NCI-H2196 treated with DMSO at 0.1 percent for 48 hours (cell line): ENCODE measurements at regions not wholly inside any gene's neighbourhood (a gene's known extent, or its start where the extent isn't known, plus 50 kb on each side); places are given as distances from the start of the nearest gene placed in this dataset.

Experiments used
- DNase-seq: peaks from one replicate; lab custom pipeline; 2025; ENCODE audit not compliant: unreplicated experiment; lab: John Stamatoyannopoulos, UW

DNA sequence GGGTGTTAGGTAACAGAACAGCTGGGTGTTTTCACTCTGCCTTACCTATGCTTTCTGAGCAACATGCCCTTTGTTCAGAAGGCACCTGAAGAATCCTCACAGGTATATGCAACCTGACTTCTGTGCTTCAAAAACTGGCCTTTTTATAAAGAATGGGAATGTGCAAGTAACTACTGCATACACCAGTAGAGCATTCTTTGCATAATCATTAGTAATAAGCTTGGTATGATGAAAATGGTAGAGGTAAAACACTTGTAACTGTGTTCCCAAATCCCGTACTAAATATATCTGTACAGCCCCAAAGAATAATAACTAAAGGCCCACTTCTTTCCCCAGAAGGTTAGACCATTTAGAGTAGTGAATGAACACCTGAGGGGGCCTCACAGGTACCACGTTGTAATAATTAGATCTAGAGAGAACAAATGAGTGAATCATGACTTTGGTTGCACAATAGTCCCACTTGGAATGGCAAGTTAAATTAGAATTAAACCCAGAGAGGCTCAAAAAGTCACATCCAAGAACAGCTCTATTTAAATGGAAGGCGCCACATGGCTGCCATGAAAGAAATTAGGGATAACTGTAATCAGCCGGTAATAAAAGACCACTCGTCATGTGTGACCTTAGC, 413.9 kb downstream of the KLF12 start:
- DNase-seq, result no peak

DNA sequence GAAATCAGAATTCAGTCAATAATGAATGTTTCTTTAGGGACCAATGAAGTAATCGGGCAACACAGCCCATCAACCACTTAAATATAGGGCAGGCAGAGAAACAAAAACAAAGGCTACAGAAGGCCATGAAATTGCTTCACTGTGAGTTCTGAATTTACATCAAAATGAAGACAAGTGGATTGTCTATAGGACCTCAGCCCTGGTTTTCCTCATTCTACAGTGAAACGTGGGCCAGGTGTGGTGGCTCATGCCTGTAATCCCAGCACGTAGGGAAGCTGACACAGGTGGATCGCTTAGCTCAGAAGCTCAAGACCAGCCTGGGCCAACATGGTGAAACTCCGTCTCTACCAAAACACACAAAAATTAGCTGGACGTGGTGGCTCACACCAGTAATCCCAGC, 416.0 kb downstream of the KLF12 start:
- no peak for DNase-seq

DNA sequence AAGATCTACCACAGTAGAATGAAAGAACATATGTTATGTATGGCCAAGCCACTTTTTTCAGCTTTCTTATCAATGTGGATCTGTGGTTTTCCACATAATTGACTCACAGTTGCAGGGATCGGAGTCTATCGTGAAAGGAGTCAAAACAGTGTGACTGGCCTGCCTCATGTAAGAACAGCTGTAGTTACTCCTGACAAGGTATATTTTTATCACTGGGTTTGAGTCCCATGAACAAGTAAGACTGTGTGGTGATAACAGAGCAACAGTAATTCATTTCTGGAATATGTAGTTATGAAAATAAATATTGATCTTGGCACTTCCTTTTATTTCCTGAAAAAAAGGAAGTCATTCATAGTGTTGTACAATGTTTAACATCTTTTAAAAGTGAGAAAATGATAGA, 416.6 kb downstream of the KLF12 start:
- DNase-seq, result no peak

DNA sequence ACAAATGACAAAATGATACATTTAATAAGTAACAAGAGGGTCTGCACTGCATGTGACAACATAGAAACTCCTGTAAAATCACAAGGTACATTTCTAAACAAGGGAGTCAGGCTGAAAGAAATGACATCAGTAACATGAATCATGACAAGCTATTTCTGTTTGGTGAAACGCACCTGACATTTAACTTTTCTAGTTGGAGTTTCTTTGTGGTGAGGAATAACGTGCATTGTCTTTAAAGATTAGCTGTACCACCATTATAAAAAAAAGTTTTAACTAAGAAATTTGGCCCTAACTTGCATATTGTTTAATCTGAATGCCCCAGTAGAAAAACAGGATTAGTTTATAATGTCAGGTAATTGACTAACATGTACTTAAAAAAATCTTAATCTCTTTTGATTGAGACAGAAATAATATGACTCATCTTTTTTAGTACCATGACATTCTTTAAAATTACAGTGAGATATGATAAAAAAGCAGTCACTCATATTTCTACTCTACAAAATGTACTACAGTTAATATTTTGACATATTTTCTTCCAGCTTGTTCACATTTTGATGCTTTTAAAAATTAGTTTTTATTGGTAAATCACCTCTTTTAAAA, 418.2 kb downstream of the KLF12 start:
- DNase-seq, result no peak

DNA sequence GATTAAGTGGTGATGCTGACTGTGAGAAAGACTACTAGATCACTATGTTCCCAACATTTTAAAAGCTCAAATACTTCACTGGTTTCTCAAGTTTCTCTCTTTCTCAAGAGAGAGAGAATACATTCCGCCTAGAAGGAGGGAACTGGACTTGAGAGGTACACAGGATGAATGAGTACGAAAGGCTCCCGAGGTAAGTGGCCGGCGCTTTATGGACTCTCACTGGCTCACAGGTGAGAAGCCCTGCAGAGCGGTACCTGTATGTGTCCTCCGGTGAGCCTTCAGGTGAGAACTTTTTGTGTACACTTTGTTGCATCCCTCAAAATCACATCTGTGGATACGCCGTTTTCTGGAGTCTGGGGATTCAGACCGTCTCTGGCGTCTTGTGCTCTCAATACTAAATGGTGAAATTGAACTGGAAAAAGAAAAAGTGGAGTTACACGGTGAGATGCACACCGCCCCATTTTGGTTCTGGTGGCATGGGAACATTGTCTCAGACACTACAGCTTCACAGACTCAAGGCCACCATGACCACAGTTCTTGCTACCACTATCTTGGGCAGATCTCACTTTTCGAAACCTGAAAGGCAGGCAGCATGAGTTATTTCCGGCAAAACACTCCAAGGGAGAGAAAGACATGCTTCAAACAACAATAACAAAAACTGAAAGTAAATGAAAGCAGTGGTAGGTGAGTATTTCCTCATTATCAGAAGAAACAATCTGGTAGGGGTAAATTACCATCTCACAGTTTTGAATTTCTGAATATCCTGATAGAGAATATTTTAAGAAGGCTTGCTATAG, 418.9 kb downstream of the KLF12 start:
- no peak for DNase-seq

DNA sequence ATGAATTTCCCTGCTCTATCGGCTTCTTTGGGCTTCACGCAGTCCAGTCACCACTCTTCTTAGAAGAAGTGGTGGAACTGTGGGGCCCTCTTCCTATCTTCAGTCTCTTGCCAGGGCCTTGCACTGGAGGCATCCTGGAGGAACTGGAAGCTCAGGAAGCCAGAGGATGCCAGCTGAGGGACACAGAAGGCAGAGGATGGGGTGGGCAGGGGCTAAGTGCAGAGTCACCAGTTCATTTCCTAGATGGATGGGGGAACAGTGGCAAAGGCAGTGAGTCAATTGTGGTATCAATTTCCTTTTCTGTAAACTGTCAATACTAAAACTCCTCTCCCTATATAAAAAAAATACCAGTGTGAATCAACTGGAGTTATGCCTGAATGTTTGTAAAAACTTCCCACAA, 419.7 kb downstream of the KLF12 start:
- DNase-seq, result no peak

DNA sequence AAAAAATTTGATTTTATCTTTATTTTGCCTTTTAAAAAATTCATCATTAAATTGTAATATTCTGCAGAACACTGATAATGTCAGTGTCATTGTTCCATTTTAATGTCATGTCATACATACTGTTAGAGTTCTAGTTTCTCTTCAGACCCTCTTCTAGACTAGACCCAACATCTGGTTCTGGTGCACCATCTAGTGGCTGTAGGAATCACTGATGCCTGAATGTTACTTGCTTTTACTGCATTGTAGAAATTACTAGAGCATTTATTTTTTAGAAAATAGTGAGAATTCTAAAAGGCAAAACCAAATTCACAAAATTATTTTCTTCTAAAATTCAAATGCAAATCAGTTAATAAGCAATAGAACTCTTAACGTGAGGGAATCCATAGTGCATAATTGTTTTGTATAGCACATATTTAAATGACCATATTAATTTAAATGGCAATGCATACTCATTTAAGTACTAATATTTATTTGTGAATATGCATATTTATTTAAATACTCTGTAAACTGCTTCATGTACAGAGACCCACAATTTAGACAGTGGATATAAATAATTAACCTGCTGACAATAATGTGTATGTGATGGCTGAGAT, 425.7 kb downstream of the KLF12 start:
- peak; percentile 32 for DNase-seq

DNA sequence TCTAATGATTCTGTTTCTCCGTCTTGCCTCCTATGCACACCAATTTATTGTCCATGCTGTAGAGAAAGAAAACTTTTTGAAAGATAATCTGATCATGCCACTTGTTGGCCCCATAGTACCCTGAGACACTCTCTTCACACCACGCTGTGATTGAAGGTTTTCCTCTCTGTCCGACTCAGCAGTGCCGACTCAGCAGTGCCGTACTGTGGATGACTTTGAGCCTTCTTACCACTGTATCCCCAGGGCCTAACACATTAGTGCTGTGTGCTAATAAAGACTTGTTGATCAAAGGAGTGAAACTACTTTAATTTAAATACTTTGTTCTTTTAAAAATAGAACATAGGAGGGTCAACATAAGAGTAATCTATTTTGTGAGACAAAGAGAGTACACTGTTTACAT, 429.6 kb downstream of the KLF12 start:
- DNase-seq, result no peak

DNA sequence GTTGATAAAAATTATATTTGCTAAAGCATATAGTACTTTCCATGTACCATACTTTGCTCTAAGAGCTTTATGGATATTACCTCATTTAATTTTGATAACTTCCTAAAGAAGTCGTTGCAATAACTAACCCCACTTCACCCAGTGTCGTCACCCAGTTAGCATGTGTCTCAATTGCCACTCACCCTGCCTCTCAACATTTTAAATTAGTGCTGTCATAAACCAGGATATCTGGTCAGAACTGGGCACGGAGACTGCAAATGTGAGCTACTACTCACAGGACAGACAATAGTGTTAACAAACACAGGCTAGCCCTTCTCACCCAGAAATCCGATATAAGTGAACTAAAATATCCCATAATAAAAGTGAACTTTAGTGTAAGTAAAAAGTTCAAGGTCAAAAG, 430.6 kb downstream of the KLF12 start:
- no peak for DNase-seq

DNA sequence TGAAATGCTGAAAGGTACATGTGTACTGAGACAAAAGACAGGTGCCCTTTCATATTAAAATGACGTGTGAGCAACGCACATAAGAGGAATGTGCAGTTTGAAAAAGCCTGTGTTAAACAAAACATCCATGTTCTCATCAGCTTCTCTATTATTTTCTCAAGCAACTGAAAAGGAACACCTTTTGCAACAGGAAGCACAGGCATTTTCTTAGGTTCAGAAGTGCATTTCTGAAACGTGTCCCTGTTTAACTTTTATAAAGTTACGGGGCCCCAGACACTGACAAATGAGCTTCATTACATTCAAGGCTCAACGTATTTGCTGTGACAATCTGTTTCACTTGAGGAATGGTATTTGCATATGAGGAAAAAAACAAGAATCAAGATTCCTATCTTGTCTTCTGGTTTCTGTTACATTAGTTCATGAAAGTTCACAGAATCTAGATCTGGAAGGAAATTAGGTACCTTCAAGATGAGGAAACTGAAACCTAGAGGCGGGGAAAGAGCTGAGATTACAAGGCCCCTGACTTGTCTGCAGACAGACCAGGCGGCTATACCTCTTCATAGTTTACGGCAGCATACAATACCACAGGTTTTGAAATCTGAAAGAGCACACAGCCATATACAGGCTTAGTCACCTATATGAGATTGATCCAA, 431.7 kb downstream of the KLF12 start:
- DNase-seq, result no peak

DNA sequence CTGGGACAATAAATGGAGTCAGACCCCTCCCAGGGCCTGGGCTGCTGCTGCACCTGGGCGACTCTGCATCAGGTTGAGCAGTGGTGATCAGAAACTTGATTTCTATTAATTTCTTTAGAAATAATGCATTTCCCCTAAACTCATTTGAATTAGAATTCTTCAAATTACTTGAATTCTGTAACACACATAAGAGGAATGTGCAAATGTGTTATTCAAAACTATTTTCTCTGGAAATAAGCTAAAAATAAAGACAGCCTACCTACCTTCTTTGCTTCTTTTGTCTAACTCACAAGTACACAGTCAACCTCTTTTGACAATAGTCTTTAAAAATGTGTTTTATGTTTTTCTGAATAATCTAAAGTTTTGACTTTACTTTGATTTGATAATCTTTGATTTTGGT, 433.0 kb downstream of the KLF12 start:
- DNase-seq, result no peak

DNA sequence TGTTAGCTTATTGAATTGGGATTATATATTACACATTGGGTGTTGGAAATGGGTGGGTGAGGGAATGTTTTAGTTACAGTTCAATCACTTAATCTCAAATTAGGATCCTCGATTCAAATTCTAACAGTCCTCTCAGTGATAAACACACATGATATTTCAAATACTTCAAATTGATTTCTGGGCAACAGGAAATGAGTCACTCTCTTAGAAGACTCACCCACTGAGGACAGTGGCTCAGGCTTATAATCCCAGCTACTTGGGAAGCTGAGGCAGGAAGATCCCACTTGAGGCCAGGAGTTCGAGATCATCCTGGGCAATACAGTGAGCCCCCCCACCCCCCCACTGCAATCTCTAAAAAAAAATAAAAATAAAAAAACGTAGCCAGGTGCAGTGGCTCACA, 435.3 kb downstream of the KLF12 start:
- DNase-seq, result no peak

DNA sequence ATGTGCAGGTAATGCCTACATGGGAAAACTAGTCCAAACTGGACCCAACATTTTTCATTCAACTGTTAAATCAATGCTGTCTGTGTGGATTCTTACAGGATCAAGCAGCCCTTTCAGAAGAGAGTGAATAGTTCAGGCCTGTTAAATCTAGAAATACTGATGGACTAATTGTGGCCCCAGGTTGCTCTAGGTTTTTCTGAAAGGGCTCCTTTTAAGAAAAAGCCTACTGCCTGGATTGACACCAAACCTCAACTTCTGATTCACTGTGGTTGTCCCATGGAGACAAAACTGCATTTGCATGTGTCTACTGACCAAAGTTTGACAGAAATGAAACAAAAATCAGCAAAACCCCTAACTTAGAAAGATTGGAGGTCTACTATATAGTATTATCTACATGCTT, 437.0 kb downstream of the KLF12 start:
- no peak for DNase-seq

DNA sequence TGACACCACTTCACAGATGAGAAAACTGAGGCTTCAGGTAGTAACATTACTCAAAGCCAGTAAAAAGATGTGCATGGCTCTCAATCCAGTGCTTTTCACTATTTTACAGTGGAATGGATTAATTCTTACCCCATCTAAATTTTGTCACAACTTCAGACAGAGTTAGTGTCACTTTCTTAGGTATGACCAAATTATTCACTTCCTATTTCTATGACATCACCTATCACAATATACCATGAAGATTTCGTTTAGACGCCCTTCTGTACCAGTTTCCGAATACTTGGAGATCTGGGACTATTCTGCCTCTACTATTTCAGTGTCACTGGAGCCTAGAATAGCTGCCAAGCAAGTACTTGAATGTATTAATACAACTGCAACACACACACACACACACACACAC, 437.5 kb downstream of the KLF12 start:
- no peak for DNase-seq

DNA sequence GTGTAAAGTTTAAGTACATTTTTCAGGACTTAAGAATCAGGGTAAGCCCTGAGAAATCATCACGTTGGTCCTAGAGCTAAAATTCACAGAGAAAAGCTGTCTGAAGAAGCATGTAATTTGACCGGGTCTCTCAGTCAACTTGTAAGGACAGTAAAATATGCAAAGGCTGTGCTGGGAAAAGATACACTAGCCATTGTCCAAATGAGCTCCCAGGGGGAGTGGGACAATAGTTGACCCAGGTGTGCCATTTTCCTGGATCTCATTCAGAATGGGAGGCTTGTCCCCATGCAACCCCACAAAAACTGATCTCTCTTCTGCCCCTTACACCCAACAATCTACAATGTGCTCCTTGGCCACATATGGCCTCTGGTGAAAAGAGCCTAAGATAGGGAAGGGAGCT, 437.9 kb downstream of the KLF12 start:
- DNase-seq, result no peak

DNA sequence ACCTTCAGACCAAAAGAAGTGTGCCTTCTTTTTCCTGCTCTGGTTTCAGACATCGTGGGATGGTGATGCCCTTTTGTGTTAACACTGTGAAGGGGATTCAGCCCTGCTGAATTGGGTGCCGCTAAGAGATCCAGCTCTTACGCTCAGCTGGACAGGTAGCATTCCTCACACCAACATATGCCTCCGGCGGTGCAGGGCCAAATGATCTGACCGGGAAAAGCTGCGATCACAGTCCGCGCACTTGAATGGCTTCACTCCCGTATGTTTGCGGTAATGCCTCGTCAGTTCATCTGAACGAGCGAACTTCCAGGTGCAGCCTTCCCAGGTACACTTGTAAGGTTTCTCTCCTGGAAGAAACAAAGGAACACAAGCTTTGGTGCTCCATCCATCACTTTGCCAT, 438.9 kb downstream of the KLF12 start:
- DNase-seq, result no peak

DNA sequence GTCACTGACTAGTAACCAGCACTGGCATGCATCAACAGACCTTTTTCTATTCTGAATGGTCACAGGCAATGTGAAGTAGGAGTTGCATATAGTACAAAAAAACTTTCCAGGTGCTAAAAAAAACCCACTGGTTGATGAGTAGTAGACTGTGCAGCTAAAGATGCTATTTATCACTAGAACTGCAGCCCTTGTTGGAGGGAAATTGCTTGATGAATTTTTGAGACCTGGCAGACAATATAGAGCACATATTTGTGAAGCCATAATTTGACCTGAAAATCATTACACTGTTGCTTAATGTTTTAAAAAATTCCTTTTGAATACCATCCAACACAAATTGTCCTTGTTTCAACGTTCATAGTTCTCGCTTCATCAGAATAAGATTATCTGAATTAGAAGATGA, 441.0 kb downstream of the KLF12 start:
- DNase-seq, result no peak

DNA sequence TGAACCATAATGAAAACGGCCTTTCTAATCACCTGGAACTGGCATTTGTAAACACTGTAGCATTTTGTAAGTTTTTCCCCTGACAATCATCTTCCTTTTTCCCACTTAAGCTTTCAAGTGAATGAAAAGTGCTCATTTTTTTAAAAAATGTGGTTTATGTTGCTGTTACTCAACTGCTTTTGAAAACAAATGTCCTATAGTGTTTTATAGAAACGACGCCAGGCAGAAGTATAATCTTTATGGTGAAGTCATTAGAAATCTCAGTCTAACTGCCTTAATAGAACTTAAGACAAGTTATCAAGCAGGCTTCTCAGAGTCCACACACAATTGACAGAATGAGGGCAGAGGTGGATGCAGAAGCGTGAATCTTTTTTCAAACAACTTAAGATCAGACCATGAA, 442.3 kb downstream of the KLF12 start:
- no peak for DNase-seq

DNA sequence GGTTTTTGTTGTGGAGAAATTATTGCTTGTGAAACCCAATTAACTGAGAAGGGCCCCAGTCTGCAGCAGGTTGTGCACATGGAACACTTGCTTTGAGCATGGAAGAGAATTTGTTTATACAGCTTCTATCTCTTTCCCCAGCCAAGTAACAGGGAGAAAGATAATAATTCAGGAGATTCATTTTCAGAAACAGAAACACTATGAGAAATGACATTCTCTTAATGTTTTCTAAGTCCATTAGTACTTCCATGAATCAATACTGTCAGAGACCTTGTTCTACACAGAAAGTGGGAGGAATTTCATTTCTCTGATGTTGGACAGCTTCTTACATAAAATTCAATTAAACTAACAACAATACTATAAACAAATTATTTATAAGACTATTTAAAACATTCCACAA, 446.3 kb downstream of the KLF12 start:
- no peak for DNase-seq

DNA sequence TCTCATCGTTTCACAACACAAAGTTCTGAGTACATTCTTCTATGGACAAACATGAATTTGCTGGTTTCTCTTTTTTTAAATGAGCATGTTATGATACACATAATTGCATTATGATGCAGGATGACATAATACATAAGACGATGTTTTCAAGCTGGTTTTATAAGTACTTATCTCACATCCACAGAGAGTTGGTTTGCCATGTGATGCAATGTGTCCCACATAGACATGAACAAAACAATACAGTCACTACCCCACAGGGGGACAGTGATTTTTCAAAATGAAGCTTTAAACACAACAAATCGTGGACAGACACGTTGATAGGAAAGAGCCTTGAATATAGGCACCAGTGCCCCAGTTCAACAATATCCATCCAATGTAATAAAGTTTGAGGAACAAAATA, 447.1 kb downstream of the KLF12 start:
- no peak for DNase-seq

DNA sequence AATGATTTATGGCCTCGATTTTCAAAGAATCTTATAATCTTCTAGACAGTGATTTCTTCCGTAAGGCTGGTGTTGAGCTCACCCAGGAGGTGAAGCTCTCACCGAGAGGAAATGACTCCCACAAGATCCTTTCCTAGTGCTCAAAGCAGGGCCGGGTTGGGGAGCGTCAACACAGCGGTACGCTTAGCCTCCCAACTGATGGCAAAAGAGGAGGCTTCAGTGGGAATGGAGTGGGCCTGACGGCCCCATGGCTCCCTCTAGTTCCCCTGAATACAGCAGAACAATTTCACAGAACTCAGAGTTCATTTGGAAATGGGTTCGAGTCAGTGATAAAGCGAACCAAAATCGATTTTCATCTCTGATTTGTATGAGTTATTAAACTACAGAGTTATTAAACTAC, 449.5 kb downstream of the KLF12 start:
- no peak for DNase-seq

DNA sequence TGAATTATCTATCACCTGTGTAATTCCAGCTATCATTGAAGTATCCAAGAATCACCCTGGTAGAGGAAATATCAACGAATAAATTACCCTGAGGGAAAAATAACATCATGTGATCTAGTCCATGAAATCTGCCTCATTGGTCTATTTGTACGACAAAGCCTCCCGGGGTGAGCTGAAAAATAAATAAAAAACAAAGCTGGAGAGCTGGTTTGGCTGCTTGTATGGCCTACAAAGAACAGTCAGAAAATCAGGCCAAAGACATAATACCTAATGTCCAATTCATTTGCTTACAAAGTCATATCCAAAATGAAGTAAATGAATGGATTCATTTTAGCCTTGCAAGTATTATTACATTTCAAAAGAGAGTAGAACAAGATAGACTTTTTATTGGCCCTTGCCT, 449.9 kb downstream of the KLF12 start:
- DNase-seq, result no peak
